HepG2 (cell line): ENCODE measurements at regions not wholly inside any gene's neighbourhood (a gene's known extent, or its start where the extent isn't known, plus 50 kb on each side); places are given as distances from the start of the nearest gene placed in this dataset.

Source experiments
- ATAC-seq: fragments of 200-7000 bp; cut with Tn5 transposase; 3 replicates; pipeline ENCODE4 v1.9.1; 2020; ENCODE audit warnings: mild to moderate bottlenecking, moderate library complexity
- BruUV-seq: library from RNA; stranded (reverse); fragments of 400-500 nt; replicated peaks from 2 replicates; lab custom pipeline; 2021; lab: Mats Ljungman, UMichigan
- CTCF ChIA-PET: fragments of 300-600 bp; formaldehyde crosslinking; extraction: SDS; loops from one replicate; lab custom pipeline; 2021; ENCODE audit warnings: low total read pairs, inconsistent platforms, low intra/inter-chr PET ratio; lab: Yijun Ruan, JAX
- POLR2A ChIA-PET: fragments of 350-600 bp; sonication (Branson Sonifier 250); formaldehyde crosslinking; loops from one replicate; lab custom pipeline; 2020; ENCODE audit warnings: antibody characterized with exemption, inconsistent platforms; lab: Yijun Ruan, JAX
- DNase-seq: peaks from one replicate; pipeline ENCODE4 v3.0.0-alpha.2; 2015; ENCODE audit warnings: low spot score
- FAIRE-seq: peaks from 3 replicates; lab custom pipeline; 2011; peaks lifted over from hg19 to GRCh38; lab: Jason Lieb, UNC
- H2AFZ ChIP-seq: one replicate; pipeline ENCODE4 v1.6.1; 2011; ENCODE audit warnings: low read length, inconsistent platforms
- H3K27ac ChIP-seq: fragments of 300-600 bp; 3 replicates; pipeline ENCODE4 v1.8.0; 2011; ENCODE audit warnings: mixed run types, mild to moderate bottlenecking, mixed read lengths, low read length, inconsistent platforms; ENCODE audit not compliant: insufficient read depth; ENCODE audit errors: extremely low read length
- H3K27me3 ChIP-seq, 2 experiments: fragments of 200-600 bp in 1 of 2; 2 replicates in 1 of 2; 3 replicates in 1 of 2; pipeline versions ENCODE4 v1.6.0 to v1.8.0; 2011; ENCODE audit warnings: low read length in 2 of 2, mild to moderate bottlenecking in 2 of 2, moderate library complexity in 2 of 2, inconsistent platforms in 1 of 2; ENCODE audit not compliant: insufficient read depth in 2 of 2, control insufficient read depth in 1 of 2
- H3K36me3 ChIP-seq, 2 experiments: fragments of 200-600 bp in 1 of 2; replicated peaks in 1 of 2; 2 replicates in 1 of 2; 3 replicates in 1 of 2; pipeline versions ENCODE4 v1.5.1 to v1.8.0; 2011; ENCODE audit warnings: low read length in 2 of 2, inconsistent platforms in 1 of 2; ENCODE audit not compliant: insufficient read depth in 2 of 2, control insufficient read depth in 1 of 2
- H3K4me1 ChIP-seq: 2 replicates; pipeline ENCODE4 v1.5.1; 2012; ENCODE audit warnings: low read length, inconsistent platforms; ENCODE audit not compliant: insufficient read depth
- H3K4me2 ChIP-seq: 2 replicates; pipeline ENCODE4 v1.6.0; 2011; ENCODE audit warnings: low read depth, low read length, inconsistent platforms
- H3K4me3 ChIP-seq, 3 experiments: fragments of 200-600 bp in 1 of 3; sonication (generic), shearing (Covaris generic) in 1 of 3; replicated peaks in 1 of 3; 2 replicates each; pipeline ENCODE4 v1.5.1; 2011 to 2016; ENCODE audit warnings: low read length in 3 of 3, inconsistent platforms in 2 of 3, low read depth in 2 of 3, mild to moderate bottlenecking in 2 of 3, control low read depth in 1 of 3, mixed read lengths in 1 of 3; ENCODE audit not compliant: insufficient read depth in 1 of 3
- H3K79me2 ChIP-seq: one replicate; pipeline ENCODE4 v1.6.1; 2011; ENCODE audit warnings: low read length, inconsistent platforms; ENCODE audit not compliant: insufficient read depth
- H3K9ac ChIP-seq: 2 replicates; pipeline ENCODE4 v1.6.0; 2011; ENCODE audit warnings: mild to moderate bottlenecking, low read depth, low read length, inconsistent platforms; ENCODE audit not compliant: insufficient read depth
- H3K9me3 ChIP-seq: 2 replicates; pipeline ENCODE4 v1.5.1; 2012; ENCODE audit warnings: mild to moderate bottlenecking, low read length
- H4K20me1 ChIP-seq: 2 replicates; pipeline ENCODE4 v1.6.0; 2011; ENCODE audit warnings: inconsistent platforms, mild to moderate bottlenecking, low read length, moderate library complexity; ENCODE audit not compliant: insufficient read depth
- CBX5 ChIP-seq: sonication (generic); formaldehyde crosslinking; IDR thresholded peaks from 2 replicates; pipeline ENCODE4 v1.4.0; 2020; ENCODE audit warnings: missing genetic modification reagents, borderline replicate concordance
- GABPA ChIP-seq, 2 experiments: IDR thresholded peaks; 2 replicates each; pipeline ENCODE4 v1.6.1; 2011 to 2016; ENCODE audit warnings: low read depth in 2 of 2, low read length in 1 of 2, missing biosample characterization in 1 of 2, missing genetic modification characterization in 1 of 2
- JARID2 ChIP-seq: sonication (generic); formaldehyde crosslinking; IDR thresholded peaks from 2 replicates; pipeline ENCODE4 v1.8.1; 2023; ENCODE audit warnings: missing genetic modification reagents, inconsistent platforms; ENCODE audit not compliant: insufficient replicate concordance
- KLF13 ChIP-seq: sonication (generic); formaldehyde crosslinking; IDR thresholded peaks from 2 replicates; pipeline ENCODE4 v1.4.0; 2020; ENCODE audit warnings: mild to moderate bottlenecking, missing genetic modification reagents
- MED8 ChIP-seq: sonication (generic); formaldehyde crosslinking; IDR thresholded peaks from 2 replicates; pipeline ENCODE4 v1.8.1; 2023; ENCODE audit warnings: mild to moderate bottlenecking, missing genetic modification reagents; ENCODE audit not compliant: insufficient replicate concordance
- NR2C2 ChIP-seq: sonication (generic); formaldehyde crosslinking; IDR thresholded peaks from 2 replicates; pipeline ENCODE4 v1.4.0; 2020; ENCODE audit warnings: missing genetic modification reagents, mild to moderate bottlenecking, moderate library complexity, borderline replicate concordance
- RBM39 ChIP-seq: fragments of 200-400 bp; formaldehyde crosslinking; IDR thresholded peaks from one replicate; pipeline ENCODE4 v1.6.1; 2018; ENCODE audit warnings: antibody characterized with exemption, mild to moderate bottlenecking, low read depth, low read length; ENCODE audit not compliant: poor library complexity, severe bottlenecking
- REXO4 ChIP-seq: sonication (generic); formaldehyde crosslinking; IDR thresholded peaks from 2 replicates; pipeline ENCODE4 v1.8.0; 2022; ENCODE audit warnings: missing genetic modification reagents, mild to moderate bottlenecking, borderline replicate concordance
- SYNCRIP ChIP-seq: fragments of 200-400 bp; formaldehyde crosslinking; IDR thresholded peaks from 2 replicates; pipeline ENCODE4 v1.6.1; 2018; ENCODE audit warnings: mild to moderate bottlenecking, low read depth, low read length; ENCODE audit not compliant: insufficient read depth
- ZFX ChIP-seq: sonication (generic); formaldehyde crosslinking; IDR thresholded peaks from 2 replicates; pipeline ENCODE4 v1.4.0; 2020; ENCODE audit warnings: mild to moderate bottlenecking, low read depth, missing genetic modification reagents, moderate library complexity
- ZNF17 ChIP-seq: sonication (generic); formaldehyde crosslinking; IDR thresholded peaks from 2 replicates; pipeline ENCODE4 v1.5.0; 2020; ENCODE audit warnings: mild to moderate bottlenecking, missing genetic modification reagents
- ZNF446 ChIP-seq: sonication (generic); formaldehyde crosslinking; IDR thresholded peaks from 2 replicates; pipeline ENCODE4 v1.5.0; 2020; ENCODE audit warnings: mild to moderate bottlenecking, missing genetic modification reagents
- ZNF549 ChIP-seq: sonication (generic); formaldehyde crosslinking; IDR thresholded peaks from 2 replicates; pipeline ENCODE4 v1.5.0; 2020; ENCODE audit warnings: missing genetic modification reagents
- ZNF83 ChIP-seq: sonication (generic); formaldehyde crosslinking; IDR thresholded peaks from 2 replicates; pipeline ENCODE4 v1.4.0; 2020; ENCODE audit warnings: missing genetic modification reagents, mild to moderate bottlenecking, borderline replicate concordance
- ZSCAN29 ChIP-seq: sonication (generic); formaldehyde crosslinking; conservative IDR thresholded peaks from 2 replicates; pipeline ENCODE4 v1.4.0; 2020; ENCODE audit warnings: mild to moderate bottlenecking, missing genetic modification reagents
- whole genome bisulfite sequencing: methylation state at CpG from one replicate; pipeline ENCODE4 v1.1.6; 2017; ENCODE audit warnings: low lambda C conversion rate; 5-methylcytosine and 5-hydroxymethylcytosine counted together
- in situ Hi-C: cut with HindIII; loops from 2 replicates; pipeline ENCODE4 v1.10.0; 2017; ENCODE audit warnings: low pct_unique_long_range_greater_than_20kb; ENCODE audit not compliant: extremely low pct_ligation_motif_present
- intact Hi-C: fragments of 100-400 bp; cut with micrococcal nuclease; formaldehyde crosslinking; loops from one replicate; pipeline ENCODE4 v1.10.0; 2022; ENCODE audit not compliant: unreplicated experiment
- TF ChIP-seq, protein P1 (sequence below): sonication (generic); formaldehyde crosslinking; IDR thresholded peaks from 2 replicates; pipeline ENCODE4 v1.4.0; 2020; ENCODE audit warnings: missing genetic modification reagents, borderline replicate concordance
- TF ChIP-seq, protein P2 (sequence below): sonication (generic); formaldehyde crosslinking; IDR thresholded peaks from 2 replicates; pipeline ENCODE4 v1.4.0; 2020; ENCODE audit warnings: mild to moderate bottlenecking, missing genetic modification reagents

DNA sequence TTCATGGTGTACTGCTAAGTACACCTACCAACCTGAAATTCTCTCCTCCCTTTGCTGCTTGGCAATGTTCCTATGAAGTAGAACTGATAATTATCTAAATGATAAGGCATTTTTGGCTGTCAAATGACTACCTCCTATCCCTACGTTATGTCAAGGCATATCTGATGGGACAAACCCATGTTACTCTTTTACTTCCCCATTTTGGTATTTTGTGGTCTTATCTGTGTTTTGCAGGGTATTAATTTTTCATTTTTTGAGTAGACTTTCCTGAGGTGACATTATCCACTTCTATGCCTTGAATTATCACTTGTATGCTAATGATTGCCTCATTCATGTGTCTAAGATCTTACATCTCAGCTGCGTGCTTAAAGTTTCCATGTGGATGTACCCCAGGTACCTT, 499.6 kb upstream of the B3GALT2 start:
- TF ChIP-seq CBX5 (CRISPR knock-in tag), result no peak
- TF ChIP-seq ZNF549 (CRISPR knock-in tag), result no peak
- TF ChIP-seq ZSCAN29 (CRISPR knock-in tag), result no peak
- no peak for TF ChIP-seq ZFX (CRISPR knock-in tag)
- TF ChIP-seq ZNF446 (CRISPR knock-in tag), result no peak
- no peak for TF ChIP-seq NR2C2 (CRISPR knock-in tag)
- no peak for TF ChIP-seq REXO4 (CRISPR knock-in tag)
- no peak for TF ChIP-seq SYNCRIP
- no peak for TF ChIP-seq MED8 (CRISPR knock-in tag)
- TF ChIP-seq ZNF83 (CRISPR knock-in tag), result no peak
- TF ChIP-seq GABPA (IDR thresholded peaks at IDR 0.05; ENCODE audit: low read depth, low read length), result no peak
- no peak for TF ChIP-seq GABPA (CRISPR knock-in tag; IDR thresholded peaks at IDR 0.05; ENCODE audit: low read depth)
- no peak for TF ChIP-seq RBM39
- TF ChIP-seq, protein P1, sequence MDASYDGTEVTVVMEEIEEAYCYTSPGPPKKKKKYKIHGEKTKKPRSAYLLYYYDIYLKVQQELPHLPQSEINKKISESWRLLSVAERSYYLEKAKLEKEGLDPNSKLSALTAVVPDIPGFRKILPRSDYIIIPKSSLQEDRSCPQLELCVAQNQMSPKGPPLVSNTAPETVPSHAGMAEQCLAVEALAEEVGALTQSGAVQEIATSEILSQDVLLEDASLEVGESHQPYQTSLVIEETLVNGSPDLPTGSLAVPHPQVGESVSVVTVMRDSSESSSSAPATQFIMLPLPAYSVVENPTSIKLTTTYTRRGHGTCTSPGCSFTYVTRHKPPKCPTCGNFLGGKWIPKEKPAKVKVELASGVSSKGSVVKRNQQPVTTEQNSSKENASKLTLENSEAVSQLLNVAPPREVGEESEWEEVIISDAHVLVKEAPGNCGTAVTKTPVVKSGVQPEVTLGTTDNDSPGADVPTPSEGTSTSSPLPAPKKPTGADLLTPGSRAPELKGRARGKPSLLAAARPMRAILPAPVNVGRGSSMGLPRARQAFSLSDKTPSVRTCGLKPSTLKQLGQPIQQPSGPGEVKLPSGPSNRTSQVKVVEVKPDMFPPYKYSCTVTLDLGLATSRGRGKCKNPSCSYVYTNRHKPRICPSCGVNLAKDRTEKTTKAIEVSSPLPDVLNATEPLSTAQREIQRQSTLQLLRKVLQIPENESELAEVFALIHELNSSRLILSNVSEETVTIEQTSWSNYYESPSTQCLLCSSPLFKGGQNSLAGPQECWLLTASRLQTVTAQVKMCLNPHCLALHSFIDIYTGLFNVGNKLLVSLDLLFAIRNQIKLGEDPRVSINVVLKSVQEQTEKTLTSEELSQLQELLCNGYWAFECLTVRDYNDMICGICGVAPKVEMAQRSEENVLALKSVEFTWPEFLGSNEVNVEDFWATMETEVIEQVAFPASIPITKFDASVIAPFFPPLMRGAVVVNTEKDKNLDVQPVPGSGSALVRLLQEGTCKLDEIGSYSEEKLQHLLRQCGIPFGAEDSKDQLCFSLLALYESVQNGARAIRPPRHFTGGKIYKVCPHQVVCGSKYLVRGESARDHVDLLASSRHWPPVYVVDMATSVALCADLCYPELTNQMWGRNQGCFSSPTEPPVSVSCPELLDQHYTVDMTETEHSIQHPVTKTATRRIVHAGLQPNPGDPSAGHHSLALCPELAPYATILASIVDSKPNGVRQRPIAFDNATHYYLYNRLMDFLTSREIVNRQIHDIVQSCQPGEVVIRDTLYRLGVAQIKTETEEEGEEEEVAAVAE (CRISPR knock-in tag), result no peak
- TF ChIP-seq JARID2 (CRISPR knock-in tag), result no peak
- no peak for TF ChIP-seq KLF13 (CRISPR knock-in tag)
- no peak for TF ChIP-seq ZNF17 (CRISPR knock-in tag)
- TF ChIP-seq, protein P2, sequence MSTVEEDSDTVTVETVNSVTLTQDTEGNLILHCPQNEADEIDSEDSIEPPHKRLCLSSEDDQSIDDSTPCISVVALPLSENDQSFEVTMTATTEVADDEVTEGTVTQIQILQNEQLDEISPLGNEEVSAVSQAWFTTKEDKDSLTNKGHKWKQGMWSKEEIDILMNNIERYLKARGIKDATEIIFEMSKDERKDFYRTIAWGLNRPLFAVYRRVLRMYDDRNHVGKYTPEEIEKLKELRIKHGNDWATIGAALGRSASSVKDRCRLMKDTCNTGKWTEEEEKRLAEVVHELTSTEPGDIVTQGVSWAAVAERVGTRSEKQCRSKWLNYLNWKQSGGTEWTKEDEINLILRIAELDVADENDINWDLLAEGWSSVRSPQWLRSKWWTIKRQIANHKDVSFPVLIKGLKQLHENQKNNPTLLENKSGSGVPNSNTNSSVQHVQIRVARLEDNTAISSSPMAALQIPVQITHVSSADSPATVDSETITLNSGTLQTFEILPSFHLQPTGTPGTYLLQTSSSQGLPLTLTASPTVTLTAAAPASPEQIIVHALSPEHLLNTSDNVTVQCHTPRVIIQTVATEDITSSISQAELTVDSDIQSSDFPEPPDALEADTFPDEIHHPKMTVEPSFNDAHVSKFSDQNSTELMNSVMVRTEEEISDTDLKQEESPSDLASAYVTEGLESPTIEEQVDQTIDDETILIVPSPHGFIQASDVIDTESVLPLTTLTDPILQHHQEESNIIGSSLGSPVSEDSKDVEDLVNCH (CRISPR knock-in tag), result no peak
- no peak for ATAC-seq
- DNase-seq, result no peak
- 0% methylated on average over 2 of the region's 2 CpGs for WGBS
- POLR2A ChIA-PET, result no interaction called here
- Histone ChIP-seq H2AFZ (no peak overlapping the region), H3K79me2 (no peaks in the 10 kb centered on the region), H3K9me3 (no peaks in the 10 kb centered on the region), H3K4me2 (no peak overlapping the region), H3K27me3 (no peaks in the 10 kb centered on the region; a peak in 1 of 5 replicates), H4K20me1 (no peaks in the 10 kb centered on the region), H3K4me3 (no peak overlapping the region), H3K9ac (no peak overlapping the region), H3K4me1 (no peaks in the 10 kb centered on the region), H3K27ac (no peak overlapping the region), H3K36me3 (no peaks in the 10 kb centered on the region)
- in situ Hi-C loops (no loop called here), intact Hi-C loops (no loop called here)
- FAIRE-seq, result no peak
- CTCF ChIA-PET, result no interaction called here
- BruUV-seq, result no TSS peak
